A549 (cell line): ENCODE measurements at regions not wholly inside any gene's neighbourhood (a gene's known extent, or its start where the extent isn't known, plus 50 kb on each side); places are given as distances from the start of the nearest gene placed in this dataset.
"Not testable (repeated sequence)": the region's sequence is repeated elsewhere in the genome, so short reads cannot be mapped to it uniquely, and the experiment has no call there.

Experiments used
- ATOH8 ChIP-seq: fragments of 250-450 bp; sonication (Bioruptor Pico); IDR thresholded peaks from 2 replicates; pipeline ENCODE4 v1.5.0; 2020; ENCODE audit warnings: low read depth, mild to moderate bottlenecking, moderate library complexity
- EP300 ChIP-seq, 2 experiments: fragments of >200 bp; sonication (Bioruptor Twin); formaldehyde crosslinking; IDR thresholded peaks; 2 replicates in 1 of 2; 3 replicates in 1 of 2; pipeline ENCODE4 v1.6.1; 2016 to 2017
- KDM1A ChIP-seq: fragments of 200-600 bp; sonication (generic); IDR thresholded peaks from 2 replicates; pipeline ENCODE4 v1.6.1; 2016; ENCODE audit warnings: low read depth, mild to moderate bottlenecking
- SREBF2 ChIP-seq: fragments of 450-650 bp; IDR thresholded peaks from 2 replicates; pipeline ENCODE4 v1.6.1; 2014; ENCODE audit warnings: mild to moderate bottlenecking, moderate library complexity
- TF ChIP-seq, protein P1 (sequence below): fragments of >200 bp; sonication (Bioruptor Twin); formaldehyde crosslinking; IDR thresholded peaks from 3 replicates; pipeline ENCODE4 v1.5.1; 2016
- TF ChIP-seq, protein P2 (sequence below): fragments of 200-600 bp; sonication (generic); IDR thresholded peaks from 2 replicates; pipeline ENCODE4 v1.6.1; 2016; ENCODE audit warnings: antibody characterized with exemption, mild to moderate bottlenecking, moderate library complexity

- not testable (repeated sequence) for TF ChIP-seq ATOH8 (CRISPR knock-in tag); EP300 (IDR thresholded peaks at IDR 0.05); KDM1A; SREBF2
- TF ChIP-seq, protein P1, sequence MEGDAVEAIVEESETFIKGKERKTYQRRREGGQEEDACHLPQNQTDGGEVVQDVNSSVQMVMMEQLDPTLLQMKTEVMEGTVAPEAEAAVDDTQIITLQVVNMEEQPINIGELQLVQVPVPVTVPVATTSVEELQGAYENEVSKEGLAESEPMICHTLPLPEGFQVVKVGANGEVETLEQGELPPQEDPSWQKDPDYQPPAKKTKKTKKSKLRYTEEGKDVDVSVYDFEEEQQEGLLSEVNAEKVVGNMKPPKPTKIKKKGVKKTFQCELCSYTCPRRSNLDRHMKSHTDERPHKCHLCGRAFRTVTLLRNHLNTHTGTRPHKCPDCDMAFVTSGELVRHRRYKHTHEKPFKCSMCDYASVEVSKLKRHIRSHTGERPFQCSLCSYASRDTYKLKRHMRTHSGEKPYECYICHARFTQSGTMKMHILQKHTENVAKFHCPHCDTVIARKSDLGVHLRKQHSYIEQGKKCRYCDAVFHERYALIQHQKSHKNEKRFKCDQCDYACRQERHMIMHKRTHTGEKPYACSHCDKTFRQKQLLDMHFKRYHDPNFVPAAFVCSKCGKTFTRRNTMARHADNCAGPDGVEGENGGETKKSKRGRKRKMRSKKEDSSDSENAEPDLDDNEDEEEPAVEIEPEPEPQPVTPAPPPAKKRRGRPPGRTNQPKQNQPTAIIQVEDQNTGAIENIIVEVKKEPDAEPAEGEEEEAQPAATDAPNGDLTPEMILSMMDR, result not testable (repeated sequence)
- TF ChIP-seq, protein P2, sequence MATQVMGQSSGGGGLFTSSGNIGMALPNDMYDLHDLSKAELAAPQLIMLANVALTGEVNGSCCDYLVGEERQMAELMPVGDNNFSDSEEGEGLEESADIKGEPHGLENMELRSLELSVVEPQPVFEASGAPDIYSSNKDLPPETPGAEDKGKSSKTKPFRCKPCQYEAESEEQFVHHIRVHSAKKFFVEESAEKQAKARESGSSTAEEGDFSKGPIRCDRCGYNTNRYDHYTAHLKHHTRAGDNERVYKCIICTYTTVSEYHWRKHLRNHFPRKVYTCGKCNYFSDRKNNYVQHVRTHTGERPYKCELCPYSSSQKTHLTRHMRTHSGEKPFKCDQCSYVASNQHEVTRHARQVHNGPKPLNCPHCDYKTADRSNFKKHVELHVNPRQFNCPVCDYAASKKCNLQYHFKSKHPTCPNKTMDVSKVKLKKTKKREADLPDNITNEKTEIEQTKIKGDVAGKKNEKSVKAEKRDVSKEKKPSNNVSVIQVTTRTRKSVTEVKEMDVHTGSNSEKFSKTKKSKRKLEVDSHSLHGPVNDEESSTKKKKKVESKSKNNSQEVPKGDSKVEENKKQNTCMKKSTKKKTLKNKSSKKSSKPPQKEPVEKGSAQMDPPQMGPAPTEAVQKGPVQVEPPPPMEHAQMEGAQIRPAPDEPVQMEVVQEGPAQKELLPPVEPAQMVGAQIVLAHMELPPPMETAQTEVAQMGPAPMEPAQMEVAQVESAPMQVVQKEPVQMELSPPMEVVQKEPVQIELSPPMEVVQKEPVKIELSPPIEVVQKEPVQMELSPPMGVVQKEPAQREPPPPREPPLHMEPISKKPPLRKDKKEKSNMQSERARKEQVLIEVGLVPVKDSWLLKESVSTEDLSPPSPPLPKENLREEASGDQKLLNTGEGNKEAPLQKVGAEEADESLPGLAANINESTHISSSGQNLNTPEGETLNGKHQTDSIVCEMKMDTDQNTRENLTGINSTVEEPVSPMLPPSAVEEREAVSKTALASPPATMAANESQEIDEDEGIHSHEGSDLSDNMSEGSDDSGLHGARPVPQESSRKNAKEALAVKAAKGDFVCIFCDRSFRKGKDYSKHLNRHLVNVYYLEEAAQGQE, result not testable (repeated sequence)
Observed at GRCh38 chr2:153256876-153257275, 221.7 kb downstream of the RPRM start.
